NCI-H1417 (cell line): ENCODE measurements at regions not wholly inside any gene's neighbourhood (a gene's known extent, or its start where the extent isn't known, plus 50 kb on each side); places are given as distances from the start of the nearest gene placed in this dataset.
A peak's percentile ranks its signal among the peaks of the same experiment; 100 is the strongest.
"Not testable (repeated sequence)": the region's sequence is repeated elsewhere in the genome, so short reads cannot be mapped to it uniquely, and the experiment has no call there.

Experiments
- DNase-seq, 3 experiments: peaks; one replicate each; lab custom pipeline; 2025; lab: John Stamatoyannopoulos, UW

- DNase-seq = no peak
Observed at GRCh38 chr10:55242544-55242943, 441.5 kb upstream of the PCDH15 start.

GRCh38 chr10:55237462-55237861 is 436.4 kb upstream of the PCDH15 start:
- no peak for DNase-seq

GRCh38 chr10:55233505-55233904 is 432.5 kb upstream of the PCDH15 start:
- DNase-seq = no peak

- no peak for DNase-seq
Observed at GRCh38 chr10:55233090-55233489, 432.1 kb upstream of the PCDH15 start.

GRCh38 chr10:55232553-55232952 is 431.5 kb upstream of the PCDH15 start:
- no peak for DNase-seq

GRCh38 chr10:55227967-55228366 is 426.9 kb upstream of the PCDH15 start:
- peak in 1 of 3 experiments; percentile 42 for DNase-seq

GRCh38 chr10:55224007-55224781 is 423.2 kb upstream of the PCDH15 start:
- no peak for DNase-seq

GRCh38 chr10:55223352-55223751 is 422.3 kb upstream of the PCDH15 start:
- DNase-seq = no peak

GRCh38 chr10:55220975-55221374 is 419.9 kb upstream of the PCDH15 start:
- peak in 1 of 3 experiments; percentile 39 for DNase-seq

GRCh38 chr10:55215699-55216098 is 414.7 kb upstream of the PCDH15 start:
- no peak for DNase-seq

GRCh38 chr10:55214608-55215007 is 413.6 kb upstream of the PCDH15 start:
- DNase-seq = no peak

GRCh38 chr10:55212051-55212450 is 411.0 kb upstream of the PCDH15 start:
- no peak for DNase-seq

- no peak for DNase-seq
Observed at GRCh38 chr10:55203874-55204273, 402.8 kb upstream of the PCDH15 start.

- no peak for DNase-seq
Observed at GRCh38 chr10:55203319-55203718, 402.3 kb upstream of the PCDH15 start.

GRCh38 chr10:55200020-55200419 is 399.0 kb upstream of the PCDH15 start:
- DNase-seq = no peak

- no peak for DNase-seq
Observed at GRCh38 chr10:55191236-55191860, 390.3 kb upstream of the PCDH15 start.

- DNase-seq = peak in 1 of 3 experiments; percentile 2
Observed at GRCh38 chr10:55183993-55184392, 383.0 kb upstream of the PCDH15 start.

GRCh38 chr10:55180357-55180756 is 379.3 kb upstream of the PCDH15 start:
- DNase-seq = peak in 1 of 3 experiments; percentile 3

- no peak for DNase-seq
Observed at GRCh38 chr10:55174419-55174818, 373.4 kb upstream of the PCDH15 start.

- DNase-seq = no peak
Observed at GRCh38 chr10:55169493-55169892, 368.5 kb upstream of the PCDH15 start.

GRCh38 chr10:55168343-55168742 is 367.3 kb upstream of the PCDH15 start:
- peak in 1 of 3 experiments; percentile 1 for DNase-seq

GRCh38 chr10:55163388-55163979 is 362.5 kb upstream of the PCDH15 start:
- no peak for DNase-seq

GRCh38 chr10:55162321-55162720 is 361.3 kb upstream of the PCDH15 start:
- DNase-seq = not testable (repeated sequence)
